DND-41 (cell line): ENCODE measurements at regions not wholly inside any gene's neighbourhood (a gene's known extent, or its start where the extent isn't known, plus 50 kb on each side); places are given as distances from the start of the nearest gene placed in this dataset.

Experiments
- ATAC-seq: fragments of 200-7000 bp; cut with Tn5 transposase; 3 replicates; pipeline ENCODE4 v1.9.1; 2021; ENCODE audit warnings: low read depth; ENCODE audit not compliant: insufficient read depth
- DNase-seq: peaks from one replicate; pipeline ENCODE4 v3.0.0-alpha.2; 2020
- H2AFZ ChIP-seq: 2 replicates; pipeline ENCODE4 v1.6.0; 2012; ENCODE audit warnings: low read depth, low read length
- H3K27ac ChIP-seq: 2 replicates; pipeline ENCODE4 v1.5.1; 2012; ENCODE audit warnings: low read length, inconsistent platforms
- H3K27me3 ChIP-seq: fragments of 200-600 bp; sonication (generic); 2 replicates; pipeline ENCODE4 v1.6.0; 2012; ENCODE audit warnings: low read length, mild to moderate bottlenecking, inconsistent platforms; ENCODE audit not compliant: insufficient read depth, poor library complexity
- H3K36me3 ChIP-seq: 2 replicates; pipeline ENCODE4 v1.5.1; 2012; ENCODE audit warnings: low read length, inconsistent platforms; ENCODE audit not compliant: insufficient read depth
- H3K4me1 ChIP-seq: 2 replicates; pipeline ENCODE4 v1.5.1; 2012; ENCODE audit warnings: mild to moderate bottlenecking, low read length; ENCODE audit not compliant: insufficient read depth
- H3K4me2 ChIP-seq: 2 replicates; pipeline ENCODE4 v1.6.0; 2012; ENCODE audit warnings: mild to moderate bottlenecking, moderate library complexity, low read length, inconsistent platforms; ENCODE audit not compliant: insufficient read depth
- H3K4me3 ChIP-seq, 2 experiments: fragments of 200-600 bp in 1 of 2; shearing (Covaris generic) in 1 of 2; 2 replicates each; pipeline ENCODE4 v1.5.1; 2012 to 2016; ENCODE audit warnings: inconsistent platforms in 2 of 2, low read length in 2 of 2, mild to moderate bottlenecking in 2 of 2, low read depth in 1 of 2, moderate library complexity in 1 of 2
- H3K79me2 ChIP-seq: 2 replicates; pipeline ENCODE4 v1.6.0; 2012; ENCODE audit warnings: low read length, inconsistent platforms; ENCODE audit not compliant: insufficient read depth
- H3K9ac ChIP-seq: 2 replicates; pipeline ENCODE4 v1.6.0; 2012; ENCODE audit warnings: low read depth, mild to moderate bottlenecking, inconsistent platforms, low read length, moderate library complexity
- H3K9me3 ChIP-seq: 2 replicates; pipeline ENCODE4 v1.5.1; 2012; ENCODE audit warnings: low read length, moderate library complexity, mild to moderate bottlenecking, inconsistent platforms; ENCODE audit not compliant: insufficient read depth, severe bottlenecking
- H4K20me1 ChIP-seq: 2 replicates; pipeline ENCODE4 v1.6.0; 2012; ENCODE audit warnings: low read length; ENCODE audit not compliant: insufficient read depth
- EZH2 ChIP-seq: IDR thresholded peaks from 3 replicates; pipeline ENCODE4 v1.6.1; 2012; ENCODE audit warnings: borderline replicate concordance, low read depth, mild to moderate bottlenecking, moderate library complexity, low read length, inconsistent platforms; ENCODE audit not compliant: severe bottlenecking
- TF ChIP-seq, protein P1 (sequence below): IDR thresholded peaks from 2 replicates; pipeline ENCODE4 v1.5.1; 2012; ENCODE audit warnings: borderline replicate concordance, low read length, moderate library complexity, mild to moderate bottlenecking; ENCODE audit not compliant: poor library complexity, severe bottlenecking; ENCODE audit errors: extremely low read depth

DNA sequence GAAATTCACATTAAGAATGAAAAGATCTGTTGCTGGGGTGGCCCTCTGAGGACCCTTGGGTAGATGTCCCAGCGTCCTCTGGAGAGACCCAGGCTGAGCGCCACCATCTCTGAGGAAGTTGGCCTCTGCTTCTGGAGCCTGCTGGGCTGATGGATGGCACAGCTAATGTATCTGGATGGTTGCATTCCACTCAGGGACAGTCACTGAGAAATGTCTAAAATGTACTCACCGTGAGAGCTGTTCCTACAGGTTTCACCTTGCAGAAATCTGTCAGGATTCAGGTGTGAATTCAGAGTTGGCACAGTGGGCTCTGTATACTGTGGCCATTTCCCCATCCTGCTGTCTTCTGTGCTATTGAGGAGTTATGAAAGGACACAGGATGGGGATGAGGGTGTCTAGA is 247.2 kb downstream of the AACS start:
- ATAC-seq (no peak), DNase-seq (no peak)
- Histone ChIP-seq H3K9ac (no peak overlapping the region), H3K9me3 (no peaks in the 10 kb centered on the region), H3K79me2 (no peaks in the 10 kb centered on the region), H3K4me2 (no peak overlapping the region), H3K36me3 (no peaks in the 10 kb centered on the region), H4K20me1 (no peaks in the 10 kb centered on the region), H3K27me3 (no peaks in the 10 kb centered on the region), H3K27ac (no peak overlapping the region), H3K4me3 (no peak overlapping the region), H3K4me1 (no peaks in the 10 kb centered on the region), H2AFZ (no peak overlapping the region)
- TF ChIP-seq, protein P1, sequence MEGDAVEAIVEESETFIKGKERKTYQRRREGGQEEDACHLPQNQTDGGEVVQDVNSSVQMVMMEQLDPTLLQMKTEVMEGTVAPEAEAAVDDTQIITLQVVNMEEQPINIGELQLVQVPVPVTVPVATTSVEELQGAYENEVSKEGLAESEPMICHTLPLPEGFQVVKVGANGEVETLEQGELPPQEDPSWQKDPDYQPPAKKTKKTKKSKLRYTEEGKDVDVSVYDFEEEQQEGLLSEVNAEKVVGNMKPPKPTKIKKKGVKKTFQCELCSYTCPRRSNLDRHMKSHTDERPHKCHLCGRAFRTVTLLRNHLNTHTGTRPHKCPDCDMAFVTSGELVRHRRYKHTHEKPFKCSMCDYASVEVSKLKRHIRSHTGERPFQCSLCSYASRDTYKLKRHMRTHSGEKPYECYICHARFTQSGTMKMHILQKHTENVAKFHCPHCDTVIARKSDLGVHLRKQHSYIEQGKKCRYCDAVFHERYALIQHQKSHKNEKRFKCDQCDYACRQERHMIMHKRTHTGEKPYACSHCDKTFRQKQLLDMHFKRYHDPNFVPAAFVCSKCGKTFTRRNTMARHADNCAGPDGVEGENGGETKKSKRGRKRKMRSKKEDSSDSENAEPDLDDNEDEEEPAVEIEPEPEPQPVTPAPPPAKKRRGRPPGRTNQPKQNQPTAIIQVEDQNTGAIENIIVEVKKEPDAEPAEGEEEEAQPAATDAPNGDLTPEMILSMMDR, result no peak
- no peak for TF ChIP-seq EZH2

DNA sequence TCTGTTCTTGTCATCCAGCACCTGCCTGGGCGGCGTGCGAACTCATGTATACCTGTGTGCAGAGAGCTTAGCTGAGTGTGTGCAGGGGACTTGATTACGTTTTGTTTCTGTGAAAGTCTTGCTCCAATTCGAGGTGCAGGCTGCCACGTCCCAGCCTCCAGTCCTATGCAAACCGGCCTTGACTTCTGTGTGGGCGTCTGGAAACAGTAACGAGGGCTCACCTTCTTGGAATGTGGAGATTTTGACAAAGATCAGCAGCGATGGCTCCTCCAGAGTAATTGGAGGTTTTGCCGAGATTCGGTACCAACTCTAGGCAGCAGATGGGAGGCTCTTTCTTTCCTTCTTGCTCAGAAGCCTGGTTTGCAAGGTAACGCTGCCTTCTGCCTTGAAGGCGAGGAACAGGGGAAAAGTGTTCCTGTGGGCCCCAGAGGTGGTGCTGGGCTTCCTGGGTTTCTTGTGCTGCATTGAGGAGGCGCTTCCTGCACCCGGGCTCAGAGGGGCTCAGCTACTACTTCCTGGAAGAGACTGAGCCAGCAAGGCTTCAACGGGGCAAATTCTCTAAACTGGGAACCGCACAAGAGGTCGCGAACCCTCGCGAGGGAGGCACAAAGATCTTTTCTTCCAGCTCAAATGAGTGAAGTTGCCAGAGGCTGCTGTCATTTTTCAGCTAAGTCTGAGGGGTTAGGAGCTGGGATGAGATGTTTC is 249.0 kb downstream of the AACS start:
- peaks cover 1% of the 10 kb centered on the region for H3K27me3 ChIP-seq
- H3K4me3 ChIP-seq, result no peak overlapping the region
- ATAC-seq, result no peak
- H2AFZ ChIP-seq, result no peak overlapping the region
- no peak overlapping the region for H3K4me2 ChIP-seq
- H3K4me1 ChIP-seq, result no peaks in the 10 kb centered on the region
- no peaks in the 10 kb centered on the region for H3K9me3 ChIP-seq
- no peak overlapping the region for H3K9ac ChIP-seq
- H4K20me1 ChIP-seq, result no peaks in the 10 kb centered on the region
- DNase-seq, result no peak
- no peaks in the 10 kb centered on the region for H3K36me3 ChIP-seq
- no peaks in the 10 kb centered on the region for H3K79me2 ChIP-seq
- H3K27ac ChIP-seq, result no peak overlapping the region
- TF ChIP-seq, protein P1, result no peak
- TF ChIP-seq EZH2, result no peak

DNA sequence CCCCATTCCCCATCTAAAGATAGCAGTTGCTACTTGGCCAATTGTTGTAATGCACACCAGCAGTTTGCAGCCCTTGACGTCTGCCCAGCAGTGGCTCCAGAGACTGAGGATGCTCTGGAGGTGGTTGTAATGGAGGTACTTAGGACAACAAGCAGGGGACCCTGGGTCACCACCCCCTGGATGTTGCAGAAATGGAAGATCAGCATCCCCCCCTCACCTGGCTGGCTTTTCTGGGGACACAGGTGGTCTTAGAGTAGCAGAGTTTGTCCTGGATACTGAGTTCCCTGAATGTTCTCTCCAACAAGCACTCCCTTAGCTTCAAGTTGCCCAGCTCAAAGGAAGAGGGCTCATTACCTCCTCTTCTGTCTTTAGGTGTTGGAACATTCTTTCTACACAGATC is 250.5 kb downstream of the AACS start:
- Histone ChIP-seq H3K4me2 (no peak overlapping the region), H3K27ac (no peak overlapping the region), H2AFZ (no peak overlapping the region)

More for the DNA sequence above, 250.5 kb downstream of the AACS start:
- Histone ChIP-seq H3K9me3 (no peaks in the 10 kb centered on the region), H3K4me3 (no peak overlapping the region), H3K9ac (no peak overlapping the region), H3K36me3 (no peaks in the 10 kb centered on the region), H3K27me3 (peaks cover 4% of the 10 kb centered on the region), H3K79me2 (no peaks in the 10 kb centered on the region), H3K4me1 (no peaks in the 10 kb centered on the region), H4K20me1 (no peaks in the 10 kb centered on the region)
- TF ChIP-seq, protein P1, result no peak
- TF ChIP-seq EZH2, result no peak
- ATAC-seq (no peak), DNase-seq (no peak)
